CD14-positive monocyte (primary cell): ENCODE measurements at regions not wholly inside any gene's neighbourhood (a gene's known extent, or its start where the extent isn't known, plus 50 kb on each side); places are given as distances from the start of the nearest gene placed in this dataset.

ENCODE experiments used
- DNase-seq, 3 donors: peaks; one replicate each; pipeline ENCODE4 v3.0.0-alpha.2; 2011 to 2022
- H2AFZ ChIP-seq: 2 replicates; pipeline ENCODE4 v1.6.0; 2012; ENCODE audit warnings: mild to moderate bottlenecking, low read depth, low read length, inconsistent platforms; ENCODE audit not compliant: insufficient read depth, poor library complexity, severe bottlenecking
- H3K27ac ChIP-seq, 2 donors: 1 replicate in 1 of 2; 2 replicates in 1 of 2; pipeline ENCODE4 v1.5.1; 2012 to 2013; ENCODE audit warnings: low read length in 2 of 2, control low read depth in 1 of 2, inconsistent platforms in 1 of 2, low read depth in 1 of 2, mild to moderate bottlenecking in 1 of 2
- H3K27me3 ChIP-seq, 2 donors: one replicate each; pipeline versions ENCODE4 v1.6.0 to v1.6.1; 2011 to 2013; ENCODE audit warnings: low read length in 2 of 2; ENCODE audit not compliant: control insufficient read depth in 2 of 2, insufficient read depth in 2 of 2
- H3K36me3 ChIP-seq, 2 donors: replicated peaks in 1 of 2; 1 replicate in 1 of 2; 2 replicates in 1 of 2; pipeline versions ENCODE4 v1.5.1 to v1.6.1; 2012 to 2013; ENCODE audit warnings: low read length in 2 of 2, control low read depth in 1 of 2, inconsistent platforms in 1 of 2, mild to moderate bottlenecking in 1 of 2; ENCODE audit not compliant: insufficient read depth in 2 of 2, control insufficient read depth in 1 of 2
- H3K4me1 ChIP-seq, 2 donors: 1 replicate in 1 of 2; 2 replicates in 1 of 2; pipeline versions ENCODE4 v1.5.1 to v1.6.1; 2012 to 2013; ENCODE audit warnings: low read length in 2 of 2, control low read depth in 1 of 2, inconsistent platforms in 1 of 2, mild to moderate bottlenecking in 1 of 2, moderate library complexity in 1 of 2; ENCODE audit not compliant: insufficient read depth in 2 of 2, control insufficient read depth in 1 of 2
- H3K4me2 ChIP-seq: replicated peaks from 2 replicates; pipeline ENCODE3; 2012; ENCODE audit warnings: low read length, moderate library complexity, mild to moderate bottlenecking; ENCODE audit not compliant: poor library complexity, severe bottlenecking; ENCODE audit errors: extremely low read depth
- H3K4me3 ChIP-seq, 3 experiments: fragments of 200-600 bp in 1 of 3; sonication (generic) in 1 of 3; replicated peaks in 1 of 3; 1 replicate in 2 of 3; 2 replicates in 1 of 3; pipeline ENCODE4 v1.5.1; 2011 to 2013; ENCODE audit warnings: low read length in 3 of 3, mild to moderate bottlenecking in 3 of 3, control low read depth in 2 of 3, low read depth in 2 of 3, inconsistent platforms in 1 of 3, moderate library complexity in 1 of 3
- H3K79me2 ChIP-seq: 2 replicates; pipeline ENCODE4 v1.6.0; 2012; ENCODE audit warnings: mild to moderate bottlenecking, control low read depth, inconsistent platforms, low read length, moderate library complexity; ENCODE audit not compliant: insufficient read depth
- H3K9ac ChIP-seq: 2 replicates; pipeline ENCODE4 v1.6.0; 2017; ENCODE audit warnings: low read length, mild to moderate bottlenecking; ENCODE audit not compliant: insufficient read depth, poor library complexity, severe bottlenecking
- H3K9me3 ChIP-seq, 2 donors: replicated peaks in 1 of 2; 1 replicate in 1 of 2; 2 replicates in 1 of 2; pipeline versions ENCODE4 v1.5.1 to v1.6.1; 2012 to 2013; ENCODE audit warnings: low read length in 2 of 2, control low read depth in 1 of 2; ENCODE audit not compliant: control insufficient read depth in 1 of 2, insufficient read depth in 1 of 2
- H4K20me1 ChIP-seq: 2 replicates; pipeline ENCODE4 v1.6.0; 2012; ENCODE audit warnings: mild to moderate bottlenecking, low read length, control low read depth, moderate library complexity; ENCODE audit not compliant: insufficient read depth
- H3K27ac Mint-ChIP-seq, 7 donors: one replicate each; pipeline ENCODE4 v1.8.0; 2020; ENCODE audit warnings: mild to moderate bottlenecking in 7 of 7, mixed read lengths in 7 of 7, moderate library complexity in 6 of 7, inconsistent platforms in 2 of 7
- H3K27me3 Mint-ChIP-seq, 3 donors: one replicate each; pipeline ENCODE4 v1.8.0; 2021 to 2022; ENCODE audit warnings: low read depth in 3 of 3, mild to moderate bottlenecking in 3 of 3, mixed read lengths in 3 of 3, moderate library complexity in 3 of 3, inconsistent platforms in 1 of 3
- H3K36me3 Mint-ChIP-seq, 2 donors: one replicate each; pipeline ENCODE4 v1.8.0; 2020; ENCODE audit warnings: mixed read lengths in 2 of 2, inconsistent platforms in 1 of 2, mild to moderate bottlenecking in 1 of 2
- H3K4me1 Mint-ChIP-seq: one replicate; pipeline ENCODE4 v1.8.0; 2020; ENCODE audit warnings: mild to moderate bottlenecking, mixed read lengths
- H3K4me3 Mint-ChIP-seq, 2 donors: one replicate each; pipeline ENCODE4 v1.8.0; 2020; ENCODE audit warnings: mild to moderate bottlenecking in 2 of 2, mixed read lengths in 2 of 2, moderate library complexity in 1 of 2
- H3K9me3 Mint-ChIP-seq, 7 donors: one replicate each; pipeline ENCODE4 v1.8.0; 2020 to 2022; ENCODE audit warnings: mixed read lengths in 7 of 7, mild to moderate bottlenecking in 6 of 7, moderate library complexity in 6 of 7, inconsistent platforms in 2 of 7
- WGBS: methylation state at CpG from one replicate; pipeline ENCODE4 v1.1.5; 2013; ENCODE audit warnings: missing lambda C conversion rate; ENCODE audit not compliant: insufficient coverage; 5-methylcytosine and 5-hydroxymethylcytosine counted together
- intact Hi-C, 2 donors: fragments of 100-400 bp; cut with micrococcal nuclease; formaldehyde crosslinking; loops; one replicate each; pipeline versions ENCODE4 v1.15.0 to v1.15.1; 2023
- TF ChIP-seq, protein P1 (sequence below): fragments of 200-600 bp; IDR thresholded peaks from one replicate; pipeline ENCODE4 v1.8.0; 2022; ENCODE audit warnings: antibody characterized with exemption, mild to moderate bottlenecking

DNA sequence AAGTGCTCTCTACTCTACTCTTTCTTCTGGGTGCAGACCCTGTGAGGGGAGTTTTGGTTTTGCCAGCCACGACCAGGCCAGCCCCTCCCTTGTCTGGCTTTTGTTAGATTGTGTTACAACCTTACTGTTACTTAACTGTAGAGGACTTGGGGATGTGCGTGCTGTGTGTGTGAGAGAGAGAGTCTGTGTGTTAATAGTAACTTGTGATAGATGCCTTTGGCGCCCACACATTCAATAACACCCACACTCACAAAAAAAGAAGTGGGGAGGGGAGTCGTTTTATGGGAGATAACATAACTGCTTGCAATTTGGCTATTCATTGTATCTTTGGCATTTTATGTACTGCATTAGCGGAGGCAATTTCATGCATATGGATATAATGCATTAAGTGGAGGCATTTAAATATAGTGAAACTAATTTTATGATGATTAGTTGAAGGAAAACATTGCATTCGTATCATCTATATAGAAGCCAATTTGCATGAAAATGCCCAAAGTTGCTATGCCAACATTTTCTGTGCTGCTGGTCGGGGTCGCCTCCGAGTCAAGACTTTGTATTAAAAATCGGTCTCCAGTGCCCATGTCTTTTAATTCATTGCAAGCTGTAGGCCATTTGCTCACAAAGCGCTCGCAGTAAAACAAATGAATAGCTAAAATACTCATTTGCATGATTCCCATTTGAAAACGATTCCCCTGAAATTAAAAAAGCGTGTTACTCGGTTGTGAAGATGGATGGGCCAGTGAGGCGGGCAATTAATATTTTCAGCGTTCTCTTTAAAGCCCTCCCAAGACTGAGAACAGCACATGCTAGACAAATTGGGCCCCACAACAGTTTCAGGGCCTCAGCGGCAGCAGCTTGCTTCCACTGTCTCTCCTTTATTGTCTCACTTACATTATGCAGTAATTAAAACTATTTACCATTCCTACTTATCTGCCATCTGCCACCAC is 158.5 kb upstream of the SMAD3 start:
- H3K27me3 Mint-ChIP-seq, result peaks cover 0 to 3% (median 0%) of the 10 kb centered on the region in 3 donors
- H3K9me3 ChIP-seq, result peaks cover 0 to 3% of the 10 kb centered on the region in 2 donors
- no peak overlapping the region for H3K4me3 Mint-ChIP-seq
- H3K27ac ChIP-seq, result peak overlapping the region in 1 of 2 donors; percentile 78
- TF ChIP-seq, protein P1, sequence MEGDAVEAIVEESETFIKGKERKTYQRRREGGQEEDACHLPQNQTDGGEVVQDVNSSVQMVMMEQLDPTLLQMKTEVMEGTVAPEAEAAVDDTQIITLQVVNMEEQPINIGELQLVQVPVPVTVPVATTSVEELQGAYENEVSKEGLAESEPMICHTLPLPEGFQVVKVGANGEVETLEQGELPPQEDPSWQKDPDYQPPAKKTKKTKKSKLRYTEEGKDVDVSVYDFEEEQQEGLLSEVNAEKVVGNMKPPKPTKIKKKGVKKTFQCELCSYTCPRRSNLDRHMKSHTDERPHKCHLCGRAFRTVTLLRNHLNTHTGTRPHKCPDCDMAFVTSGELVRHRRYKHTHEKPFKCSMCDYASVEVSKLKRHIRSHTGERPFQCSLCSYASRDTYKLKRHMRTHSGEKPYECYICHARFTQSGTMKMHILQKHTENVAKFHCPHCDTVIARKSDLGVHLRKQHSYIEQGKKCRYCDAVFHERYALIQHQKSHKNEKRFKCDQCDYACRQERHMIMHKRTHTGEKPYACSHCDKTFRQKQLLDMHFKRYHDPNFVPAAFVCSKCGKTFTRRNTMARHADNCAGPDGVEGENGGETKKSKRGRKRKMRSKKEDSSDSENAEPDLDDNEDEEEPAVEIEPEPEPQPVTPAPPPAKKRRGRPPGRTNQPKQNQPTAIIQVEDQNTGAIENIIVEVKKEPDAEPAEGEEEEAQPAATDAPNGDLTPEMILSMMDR, result no peak
- H3K79me2 ChIP-seq, result no peaks in the 10 kb centered on the region
- no peak overlapping the region for H3K4me3 ChIP-seq
- H3K9ac ChIP-seq, result no peak overlapping the region
- peak overlapping the region in 1 of 7 donors; percentile 7 for H3K27ac Mint-ChIP-seq
- peaks cover 55% of the 10 kb centered on the region for H3K4me1 Mint-ChIP-seq
- no peaks in the 10 kb centered on the region for H3K27me3 ChIP-seq
- peak in 1 of 3 donors; percentile 0 for DNase-seq
- no peak overlapping the region for H3K4me2 ChIP-seq
- 96% methylated on average over 11 of the region's 18 CpGs for WGBS
- no peaks in the 10 kb centered on the region for H3K36me3 Mint-ChIP-seq
- no peaks in the 10 kb centered on the region for H4K20me1 ChIP-seq
- H3K36me3 ChIP-seq, result no peaks in the 10 kb centered on the region
- H2AFZ ChIP-seq, result peak overlapping the region; percentile 83
- H3K4me1 ChIP-seq, result peaks cover 48 to 50% of the 10 kb centered on the region in 2 donors
- intact Hi-C loops, result no loop called here
- H3K9me3 Mint-ChIP-seq, result peaks cover 0 to 9% (median 3%) of the 10 kb centered on the region in 7 donors

DNA sequence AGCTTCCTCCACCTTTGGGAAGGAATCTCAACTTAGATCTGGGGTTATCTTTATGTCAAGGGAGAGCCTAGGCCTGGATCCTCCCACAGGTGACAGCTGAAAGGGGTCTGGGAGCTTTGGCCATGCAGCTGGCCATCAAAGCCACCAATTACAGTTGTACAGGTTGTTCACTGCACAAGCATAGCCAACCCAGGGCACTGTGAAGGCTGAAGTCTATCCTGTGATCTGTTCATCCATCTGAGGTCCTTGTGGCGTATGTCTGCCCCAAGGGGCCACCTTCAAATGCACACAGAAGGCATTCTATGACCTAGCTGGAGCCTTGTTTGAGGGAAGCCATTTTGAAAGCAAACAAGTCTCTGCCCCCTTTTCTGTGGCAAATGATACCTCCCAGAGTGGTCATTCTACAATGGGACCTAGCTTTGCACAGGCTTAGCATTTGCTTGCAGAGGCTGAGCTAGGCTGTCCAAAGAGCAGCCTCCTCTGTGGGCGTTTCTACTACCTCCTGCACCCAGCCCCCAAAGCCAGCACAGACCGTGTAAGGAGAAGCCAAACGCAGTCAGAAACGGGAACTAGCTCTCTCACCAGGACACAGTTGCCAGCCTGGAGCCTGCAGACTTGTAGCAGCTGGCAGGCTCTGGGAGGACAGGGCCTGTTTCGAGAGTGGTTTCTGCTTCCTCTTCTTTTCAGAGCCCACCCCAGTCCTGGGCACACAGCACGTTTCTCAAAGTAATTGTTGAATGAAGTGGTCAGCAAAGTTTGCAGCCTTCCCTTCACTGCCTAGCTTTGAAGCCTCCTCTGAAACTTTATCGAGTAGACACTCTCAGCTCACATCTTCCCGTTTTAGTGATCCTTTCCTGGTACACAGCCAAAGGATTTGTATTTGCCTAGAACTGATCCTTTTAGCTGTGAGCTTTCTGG is 157.3 kb upstream of the SMAD3 start:
- Histone ChIP-seq H4K20me1 (no peaks in the 10 kb centered on the region), H2AFZ (peak overlapping the region; percentile 83), H3K9ac (no peak overlapping the region), H3K9me3 (peaks cover 0 to 3% of the 10 kb centered on the region in 2 donors), H3K27ac (peak overlapping the region; percentile 37 to 78), H3K4me2 (peak overlapping the region; percentile 59), H3K27me3 (no peaks in the 10 kb centered on the region), H3K36me3 (no peaks in the 10 kb centered on the region), H3K4me1 (peaks cover 57 to 58% of the 10 kb centered on the region in 2 donors), H3K4me3 (peak overlapping the region in 1 of 3 experiments; percentile 41), H3K79me2 (no peaks in the 10 kb centered on the region)
- TF ChIP-seq, protein P1, result no peak
- H3K9me3 Mint-ChIP-seq, result peaks cover 0 to 13% (median 3%) of the 10 kb centered on the region in 7 donors
- peak overlapping the region; percentile 76 to 88 (median 81) for H3K27ac Mint-ChIP-seq
- peaks cover 0 to 3% (median 2%) of the 10 kb centered on the region in 3 donors for H3K27me3 Mint-ChIP-seq
- H3K36me3 Mint-ChIP-seq, result no peaks in the 10 kb centered on the region
- peak; percentile 67 to 77 (median 68) for DNase-seq
- peak overlapping the region; percentile 65 to 78 for H3K4me3 Mint-ChIP-seq
- H3K4me1 Mint-ChIP-seq, result peaks cover 64% of the 10 kb centered on the region
- intact Hi-C loops, result no loop called here
- 0% methylated on average over 3 of the region's 9 CpGs for WGBS
